GM18511 (cell line): ENCODE measurements at regions not wholly inside any gene's neighbourhood (a gene's known extent, or its start where the extent isn't known, plus 50 kb on each side); places are given as distances from the start of the nearest gene placed in this dataset.

Experiments
- ATAC-seq: cut with Tn5 transposase; IDR thresholded peaks from one replicate; pipeline ENCODE4 v1.9.1; 2021; ENCODE audit warnings: mild to moderate bottlenecking, moderate library complexity; ENCODE audit not compliant: unreplicated experiment

DNA sequence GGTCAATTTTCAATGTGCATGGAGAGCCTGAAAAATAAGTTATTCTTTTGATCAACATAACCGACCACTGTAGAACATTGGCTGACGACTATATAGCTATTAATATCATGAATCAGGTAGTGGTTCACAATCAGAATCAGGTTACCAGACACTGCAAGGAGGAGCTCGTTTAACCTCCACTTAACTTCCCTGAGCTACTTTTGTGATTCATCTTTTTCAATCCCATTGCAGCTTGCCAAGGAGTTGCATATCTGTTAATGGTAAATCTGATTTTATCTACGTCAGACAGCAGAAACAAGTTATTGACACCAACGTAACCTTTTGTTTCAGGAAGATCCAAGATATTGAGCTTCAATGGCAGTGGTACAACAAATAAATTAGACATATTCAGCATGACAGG lies 2263.8 kb upstream of the ACO1 start:
- no peak for ATAC-seq

DNA sequence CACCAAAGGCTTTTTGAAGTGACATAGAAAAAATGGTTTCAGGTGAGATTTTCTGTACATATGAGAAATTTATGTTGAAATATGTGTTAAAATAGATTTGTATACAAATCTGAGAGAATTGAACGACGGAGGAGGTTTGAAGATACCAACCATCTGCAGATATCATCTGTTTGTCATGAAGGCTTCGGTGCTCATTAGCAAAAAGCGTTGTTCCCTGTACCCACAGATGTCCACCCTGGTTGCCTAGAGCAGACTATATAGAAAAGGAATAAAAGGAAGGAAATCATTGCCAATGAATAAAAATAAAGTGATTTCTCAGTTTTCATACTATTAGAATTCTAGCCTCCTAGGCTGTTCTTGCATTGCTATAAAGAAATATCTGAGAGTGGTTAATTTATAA lies 2262.8 kb upstream of the ACO1 start:
- no peak for ATAC-seq

DNA sequence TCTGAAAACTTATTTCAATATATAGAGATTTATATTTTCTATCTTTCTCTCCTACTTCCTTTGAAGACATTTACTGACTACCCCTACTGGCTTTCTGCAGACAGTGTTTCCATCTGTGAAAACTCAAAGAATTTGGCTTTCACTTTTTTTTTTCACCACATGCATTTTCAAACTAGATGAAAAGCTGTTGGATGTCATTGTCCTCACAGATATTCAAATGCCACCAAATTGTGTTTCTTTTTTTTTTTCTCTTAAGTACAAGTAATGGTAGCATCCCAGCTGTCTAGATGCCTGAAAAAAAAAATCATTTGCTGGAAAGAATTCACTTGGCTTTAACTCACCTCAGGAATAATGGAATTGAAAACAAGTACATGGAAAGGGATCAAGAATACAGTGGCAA lies 2258.6 kb upstream of the ACO1 start:
- no peak for ATAC-seq

GRCh38 chr9:30127371-30127770 lies 2257.1 kb upstream of the ACO1 start:
- ATAC-seq, result no peak

GRCh38 chr9:30140407-30140806 lies 2244.0 kb upstream of the ACO1 start:
- no peak for ATAC-seq

DNA sequence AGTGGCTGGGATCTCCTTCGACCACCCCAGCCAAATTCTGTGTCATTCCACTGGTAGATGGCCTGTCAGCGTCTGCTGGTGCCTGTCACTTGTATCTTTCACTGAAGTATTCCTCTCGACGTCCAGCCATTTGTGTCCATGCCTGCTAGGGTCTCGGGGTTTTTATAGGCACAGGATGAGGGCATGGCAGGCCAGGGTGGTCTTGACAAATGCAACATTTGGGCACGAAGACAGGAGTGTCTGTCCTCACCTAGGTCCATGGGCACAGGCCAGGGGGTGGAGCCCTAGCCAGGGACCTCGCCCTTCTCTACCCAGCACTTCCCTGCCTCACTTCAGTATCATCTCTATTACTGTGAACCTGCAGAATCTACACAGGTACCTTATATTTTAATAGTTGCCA lies 2223.9 kb upstream of the ACO1 start:
- no peak for ATAC-seq

DNA sequence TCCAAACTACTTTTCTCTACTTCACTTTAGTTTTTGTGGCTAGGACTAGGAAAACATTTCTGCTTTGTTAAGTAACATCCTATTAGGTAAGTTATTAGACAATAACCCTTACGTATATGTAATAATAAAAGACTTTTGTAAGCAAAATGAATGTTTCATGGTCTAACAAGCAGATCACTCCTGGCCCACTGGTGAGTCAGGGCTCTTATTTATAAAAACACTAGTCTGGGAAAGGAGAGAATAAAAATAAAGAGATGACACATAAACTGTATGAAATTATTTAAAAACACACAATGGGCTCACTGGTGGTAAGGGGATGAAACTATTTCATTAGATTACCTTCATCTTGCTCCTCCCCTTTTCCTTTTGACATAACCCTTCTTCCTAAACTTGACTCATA lies 2212.2 kb upstream of the ACO1 start:
- ATAC-seq, result no peak

GRCh38 chr9:30178610-30179009 lies 2205.8 kb upstream of the ACO1 start:
- ATAC-seq, result no peak

- no peak for ATAC-seq
Measured at GRCh38 chr9:30193421-30193820, 2191.0 kb upstream of the ACO1 start.

DNA sequence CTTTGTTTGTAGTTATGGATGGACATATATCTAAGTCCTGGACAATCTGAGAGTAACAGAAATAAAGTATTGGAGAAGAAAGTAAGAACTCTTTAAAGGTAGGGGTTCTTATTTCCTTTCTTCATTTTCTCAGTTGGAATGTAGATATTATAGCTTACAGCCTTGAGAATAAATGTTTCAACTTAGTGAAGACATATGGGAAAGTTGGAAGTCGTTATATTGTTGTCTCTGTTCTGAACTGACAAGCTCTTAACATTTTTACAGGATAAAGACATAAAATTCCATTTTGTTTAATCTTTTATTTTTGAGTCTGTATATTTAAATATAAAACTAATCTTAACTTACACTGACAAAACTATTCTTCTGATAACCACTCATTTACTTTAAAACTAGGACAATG lies 2187.5 kb upstream of the ACO1 start:
- no peak for ATAC-seq

DNA sequence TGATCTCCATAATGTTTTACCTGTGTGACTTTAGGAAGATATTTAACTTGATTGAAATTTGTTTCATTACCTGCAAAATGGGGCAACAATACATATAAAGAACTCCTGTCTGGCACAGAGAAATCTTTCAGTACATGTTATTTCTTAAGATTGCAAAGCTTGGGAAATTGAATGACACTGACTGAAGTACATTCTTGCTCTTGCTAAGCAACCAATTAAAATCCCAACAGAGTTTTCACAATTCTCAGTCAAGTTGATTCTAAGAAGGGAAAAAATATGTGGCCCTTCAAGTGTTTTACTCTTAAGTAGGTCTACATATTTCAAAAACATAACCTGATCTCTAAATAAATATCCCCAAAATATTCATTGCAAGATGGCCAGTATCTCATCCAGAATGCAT lies 2187.0 kb upstream of the ACO1 start:
- ATAC-seq, result no peak

- ATAC-seq, result no peak
Measured at GRCh38 chr9:30197954-30198353, 2186.5 kb upstream of the ACO1 start.

- ATAC-seq, result no peak
Measured at GRCh38 chr9:30198463-30199309, 2185.8 kb upstream of the ACO1 start.

DNA sequence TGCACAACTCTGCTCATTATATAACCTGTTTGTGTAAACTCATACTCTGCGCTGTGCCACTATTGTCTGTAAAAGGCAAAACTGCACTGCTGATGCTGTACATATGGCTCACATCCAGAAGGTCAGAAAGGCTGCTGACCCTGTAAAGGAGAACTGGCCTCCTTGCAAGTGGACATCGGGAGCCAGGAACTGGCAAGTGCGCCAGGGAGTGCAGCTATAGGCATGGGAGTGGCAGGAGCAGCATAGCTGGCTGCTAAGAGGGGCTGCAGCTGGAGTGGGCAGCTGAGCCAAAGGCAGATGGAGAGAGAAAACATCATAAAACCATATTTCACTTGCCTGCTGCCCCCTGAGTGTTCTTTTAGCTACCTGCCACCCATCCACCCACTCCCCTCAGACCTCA lies 2183.4 kb upstream of the ACO1 start:
- no peak for ATAC-seq

DNA sequence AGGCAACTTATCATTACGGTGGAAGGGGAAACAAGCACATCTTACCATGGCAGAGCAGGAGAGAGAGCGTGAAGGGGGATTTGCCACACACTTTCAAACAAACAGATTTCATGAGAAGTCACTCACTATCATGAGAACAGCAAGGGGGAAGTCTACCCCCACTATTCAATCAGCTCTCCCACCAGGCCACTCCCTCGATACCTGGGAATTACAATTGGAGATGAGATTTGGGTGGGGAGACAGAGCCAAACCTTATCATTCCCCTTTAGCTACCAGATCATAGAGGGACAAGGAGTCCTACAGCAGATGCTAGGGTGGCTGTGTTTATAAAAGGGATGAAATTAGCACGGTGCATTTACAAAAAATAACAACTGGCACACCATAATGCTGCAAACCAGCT lies 2149.4 kb upstream of the ACO1 start:
- no peak for ATAC-seq

GRCh38 chr9:30235564-30235963 lies 2148.9 kb upstream of the ACO1 start:
- ATAC-seq, result no peak

GRCh38 chr9:30239878-30240277 lies 2144.6 kb upstream of the ACO1 start:
- no peak for ATAC-seq

DNA sequence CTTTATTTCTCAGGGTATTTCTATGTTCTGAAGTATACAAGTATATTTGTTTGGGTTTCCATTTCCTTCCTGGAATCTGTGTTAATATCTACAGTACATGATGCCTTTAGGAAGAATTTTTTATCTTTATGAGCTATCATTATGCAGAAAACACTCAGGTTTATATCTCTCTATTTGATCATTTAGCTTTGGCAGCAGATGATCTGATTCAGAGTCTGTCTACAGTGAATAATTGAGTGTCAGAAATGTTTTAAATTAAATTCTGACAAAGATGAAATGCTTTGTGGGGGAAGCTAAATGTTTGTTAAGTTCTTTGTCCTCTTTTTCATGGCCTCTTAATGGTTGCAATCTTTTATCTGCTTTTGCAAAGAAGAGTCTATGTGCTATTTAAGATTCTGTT lies 2141.0 kb upstream of the ACO1 start:
- no peak for ATAC-seq

GRCh38 chr9:30244877-30245276 lies 2139.6 kb upstream of the ACO1 start:
- ATAC-seq, result no peak

- ATAC-seq, result no peak
Measured at GRCh38 chr9:30250872-30251271, 2133.6 kb upstream of the ACO1 start.

- no peak for ATAC-seq
Measured at GRCh38 chr9:30258094-30258493, 2126.3 kb upstream of the ACO1 start.

GRCh38 chr9:30280229-30280900 lies 2104.1 kb upstream of the ACO1 start:
- peak; percentile 85 for ATAC-seq

- ATAC-seq, result no peak
Measured at GRCh38 chr9:30289435-30289834, 2095.0 kb upstream of the ACO1 start.
